Esophagus muscularis mucosa (tissue), 3 donors: ENCODE measurements at regions not wholly inside any gene's neighbourhood (a gene's known extent, or its start where the extent isn't known, plus 50 kb on each side); places are given as distances from the start of the nearest gene placed in this dataset.

Experiments
- POLR2AphosphoS5 ChIP-seq, 2 donors: sonication (generic); formaldehyde crosslinking; IDR thresholded peaks; one replicate each; pipeline ENCODE4 v1.6.1; 2017; ENCODE audit warnings: antibody characterized with exemption in 2 of 2
- TF ChIP-seq, protein P1 (sequence below), 3 experiments: fragments of 200-600 bp in 2 of 3; fragments of 450-650 bp in 1 of 3; sonication (generic) in 2 of 3; IDR thresholded peaks; one replicate each; pipeline ENCODE4 v1.5.1; 2017 to 2019; ENCODE audit warnings: antibody characterized with exemption in 3 of 3, mild to moderate bottlenecking in 2 of 3, moderate library complexity in 1 of 3

DNA sequence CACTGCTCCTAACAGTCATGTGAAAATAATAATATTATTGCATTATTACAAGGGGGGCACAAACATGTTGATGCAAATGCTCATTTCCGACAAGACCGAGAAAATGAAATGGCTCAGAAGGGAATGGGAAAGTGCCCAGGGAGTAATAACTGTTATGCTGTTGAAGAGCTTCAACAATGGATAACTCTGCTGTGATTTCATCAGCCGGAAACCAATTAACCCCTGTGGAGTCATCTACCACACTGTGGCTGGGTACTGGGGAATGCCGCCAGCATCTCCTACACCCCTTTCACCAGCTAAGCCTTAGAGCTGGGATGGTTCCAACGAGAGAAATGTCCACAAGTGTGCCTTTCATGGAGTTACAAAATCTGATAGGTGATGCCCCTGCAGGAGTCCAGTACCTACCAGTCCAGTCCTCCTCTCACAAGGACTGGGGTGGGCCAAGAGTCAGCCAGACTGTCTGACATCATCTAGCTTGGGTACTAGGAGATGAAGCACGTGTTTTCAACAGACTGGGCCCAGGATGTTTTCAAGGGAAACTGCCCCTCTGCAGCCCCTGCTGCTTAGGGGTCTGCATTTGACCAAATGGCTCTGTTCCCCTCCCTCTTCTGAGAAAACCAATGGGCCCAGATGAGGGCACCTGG, 509.3 kb upstream of the CCDC196 start:
- TF ChIP-seq, protein P1, sequence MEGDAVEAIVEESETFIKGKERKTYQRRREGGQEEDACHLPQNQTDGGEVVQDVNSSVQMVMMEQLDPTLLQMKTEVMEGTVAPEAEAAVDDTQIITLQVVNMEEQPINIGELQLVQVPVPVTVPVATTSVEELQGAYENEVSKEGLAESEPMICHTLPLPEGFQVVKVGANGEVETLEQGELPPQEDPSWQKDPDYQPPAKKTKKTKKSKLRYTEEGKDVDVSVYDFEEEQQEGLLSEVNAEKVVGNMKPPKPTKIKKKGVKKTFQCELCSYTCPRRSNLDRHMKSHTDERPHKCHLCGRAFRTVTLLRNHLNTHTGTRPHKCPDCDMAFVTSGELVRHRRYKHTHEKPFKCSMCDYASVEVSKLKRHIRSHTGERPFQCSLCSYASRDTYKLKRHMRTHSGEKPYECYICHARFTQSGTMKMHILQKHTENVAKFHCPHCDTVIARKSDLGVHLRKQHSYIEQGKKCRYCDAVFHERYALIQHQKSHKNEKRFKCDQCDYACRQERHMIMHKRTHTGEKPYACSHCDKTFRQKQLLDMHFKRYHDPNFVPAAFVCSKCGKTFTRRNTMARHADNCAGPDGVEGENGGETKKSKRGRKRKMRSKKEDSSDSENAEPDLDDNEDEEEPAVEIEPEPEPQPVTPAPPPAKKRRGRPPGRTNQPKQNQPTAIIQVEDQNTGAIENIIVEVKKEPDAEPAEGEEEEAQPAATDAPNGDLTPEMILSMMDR (IDR thresholded peaks at IDR 0.05), result no peak
- no peak for TF ChIP-seq POLR2AphosphoS5 (IDR thresholded peaks at IDR 0.05)
